GM06990 (cell line): ENCODE measurements at regions not wholly inside any gene's neighbourhood (a gene's known extent, or its start where the extent isn't known, plus 50 kb on each side); places are given as distances from the start of the nearest gene placed in this dataset.

Experiments
- DNase-seq: peaks from one replicate; pipeline ENCODE4 v3.0.0-alpha.2; 2011; ENCODE audit not compliant: insufficient read length; ENCODE audit errors: extremely low read depth
- H3K27me3 ChIP-seq: replicated peaks from 2 replicates; pipeline ENCODE4 v1.6.0; 2011; ENCODE audit warnings: low read length; ENCODE audit not compliant: control insufficient read depth, insufficient read depth
- H3K36me3 ChIP-seq: 2 replicates; pipeline ENCODE4 v1.5.1; 2011; ENCODE audit warnings: low read length; ENCODE audit not compliant: control insufficient read depth, insufficient read depth
- H3K4me3 ChIP-seq: replicated peaks from 2 replicates; pipeline ENCODE4 v1.5.1; 2011; ENCODE audit warnings: low read depth, mild to moderate bottlenecking, control low read depth, low read length
- TF ChIP-seq, protein P1 (sequence below): IDR thresholded peaks from 2 replicates; pipeline ENCODE4 v1.5.1; 2011; ENCODE audit warnings: low read length, control low read depth, mild to moderate bottlenecking, inconsistent platforms; ENCODE audit not compliant: insufficient read depth, poor library complexity, severe bottlenecking

DNA sequence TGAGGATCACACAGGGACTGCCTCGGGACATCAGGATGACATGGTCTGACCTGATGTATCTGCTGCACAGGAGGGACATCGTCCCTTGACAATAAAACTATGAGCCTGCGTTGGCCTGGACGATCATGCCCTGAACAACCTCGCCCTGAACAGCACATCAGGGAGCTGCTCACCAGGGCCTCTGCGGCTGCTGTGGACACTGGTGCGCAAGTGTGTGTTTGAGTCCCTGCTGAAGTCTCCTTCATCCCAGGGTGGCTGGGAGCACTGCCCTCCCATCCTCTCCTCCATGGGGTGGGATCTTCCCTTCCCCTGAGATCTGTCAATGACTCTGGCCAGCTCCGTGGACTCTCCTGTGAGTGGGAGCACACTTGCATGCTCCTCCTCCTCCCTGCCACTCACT is 257.8 kb downstream of the RBFOX3 start:
- no peak overlapping the region for H3K4me3 ChIP-seq
- no peaks in the 10 kb centered on the region for H3K36me3 ChIP-seq
- DNase-seq, result no peak
- TF ChIP-seq, protein P1, sequence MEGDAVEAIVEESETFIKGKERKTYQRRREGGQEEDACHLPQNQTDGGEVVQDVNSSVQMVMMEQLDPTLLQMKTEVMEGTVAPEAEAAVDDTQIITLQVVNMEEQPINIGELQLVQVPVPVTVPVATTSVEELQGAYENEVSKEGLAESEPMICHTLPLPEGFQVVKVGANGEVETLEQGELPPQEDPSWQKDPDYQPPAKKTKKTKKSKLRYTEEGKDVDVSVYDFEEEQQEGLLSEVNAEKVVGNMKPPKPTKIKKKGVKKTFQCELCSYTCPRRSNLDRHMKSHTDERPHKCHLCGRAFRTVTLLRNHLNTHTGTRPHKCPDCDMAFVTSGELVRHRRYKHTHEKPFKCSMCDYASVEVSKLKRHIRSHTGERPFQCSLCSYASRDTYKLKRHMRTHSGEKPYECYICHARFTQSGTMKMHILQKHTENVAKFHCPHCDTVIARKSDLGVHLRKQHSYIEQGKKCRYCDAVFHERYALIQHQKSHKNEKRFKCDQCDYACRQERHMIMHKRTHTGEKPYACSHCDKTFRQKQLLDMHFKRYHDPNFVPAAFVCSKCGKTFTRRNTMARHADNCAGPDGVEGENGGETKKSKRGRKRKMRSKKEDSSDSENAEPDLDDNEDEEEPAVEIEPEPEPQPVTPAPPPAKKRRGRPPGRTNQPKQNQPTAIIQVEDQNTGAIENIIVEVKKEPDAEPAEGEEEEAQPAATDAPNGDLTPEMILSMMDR, result no peak
- H3K27me3 ChIP-seq, result 0 out of 2 replicates have a peak, but pooled peaks cover 2% of the 10 kb centered on the region

DNA sequence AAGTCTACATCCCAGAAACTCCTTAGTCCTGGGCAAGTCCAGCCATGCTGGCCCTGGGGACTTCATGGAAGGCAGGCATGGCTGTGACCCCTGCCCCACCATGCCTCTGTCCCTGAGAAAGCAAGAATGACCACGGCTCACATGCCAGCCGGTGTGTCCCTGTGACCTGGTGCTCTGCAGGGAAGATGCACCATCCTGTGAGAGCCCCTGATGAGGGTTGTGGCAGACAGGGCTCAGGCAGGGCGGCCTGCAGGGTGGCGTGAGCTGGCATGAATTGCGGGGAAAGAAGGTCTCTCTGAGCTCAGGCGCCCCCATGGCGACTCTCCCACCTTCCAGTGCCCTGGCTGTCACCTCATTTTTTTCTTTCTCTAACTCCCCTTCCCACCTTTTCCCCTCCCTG is 260.3 kb downstream of the RBFOX3 start:
- TF ChIP-seq, protein P1, result no peak
- Histone ChIP-seq H3K36me3 (no peaks in the 10 kb centered on the region), H3K4me3 (no peak overlapping the region), H3K27me3 (0 out of 2 replicates have a peak, but pooled peaks cover 2% of the 10 kb centered on the region)
- no peak for DNase-seq

DNA sequence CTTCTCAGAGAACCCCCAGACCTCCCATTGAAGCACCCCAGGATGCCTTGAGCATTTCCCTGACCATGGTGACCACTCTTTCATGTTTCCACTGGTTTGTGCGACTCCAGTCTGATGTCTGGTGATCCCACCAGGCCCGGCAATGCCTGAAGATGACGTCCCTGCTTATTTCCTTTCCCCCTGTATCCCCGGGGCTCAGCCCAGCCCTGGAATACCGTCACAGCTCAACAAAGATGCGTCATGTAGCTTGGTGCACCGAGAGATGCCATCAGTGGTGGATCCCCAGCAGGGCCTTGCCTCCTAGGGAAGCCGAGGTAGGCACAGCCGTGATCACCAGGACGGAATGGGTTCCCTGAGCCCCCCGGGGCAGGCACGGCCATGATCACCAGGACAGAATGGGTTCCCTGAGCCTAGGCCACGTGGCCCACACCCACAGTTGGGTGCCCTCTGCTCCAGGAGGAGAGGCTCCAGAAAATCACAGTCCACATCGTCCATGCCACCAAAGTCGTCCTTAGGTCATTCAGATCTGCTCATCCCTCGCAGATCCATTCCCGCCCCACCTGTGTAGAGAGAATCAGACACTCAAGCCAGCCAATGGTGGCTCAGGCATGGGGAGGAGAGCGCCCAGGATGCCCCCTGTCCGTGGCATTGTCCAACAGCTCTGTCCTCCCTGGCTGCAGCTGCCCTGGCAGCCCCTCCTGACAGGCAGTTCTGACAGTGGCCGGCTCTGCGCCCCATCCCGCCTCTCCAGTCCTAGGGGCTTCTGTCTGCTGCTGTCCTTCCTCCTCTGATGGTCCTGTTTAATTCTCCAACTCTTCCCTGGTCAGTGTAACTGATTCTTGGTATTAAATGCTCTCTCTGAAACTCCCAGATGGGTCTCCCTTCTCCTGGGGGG is 261.1 kb downstream of the RBFOX3 start:
- TF ChIP-seq, protein P1, result no peak
- 0 out of 2 replicates have a peak, but pooled peaks cover 2% of the 10 kb centered on the region for H3K27me3 ChIP-seq
- DNase-seq, result no peak
- no peaks in the 10 kb centered on the region for H3K36me3 ChIP-seq
- no peak overlapping the region for H3K4me3 ChIP-seq

GRCh38 chr17:79342376-79342775 is 267.8 kb downstream of the ENGASE start:
- H3K36me3 ChIP-seq, result no peaks in the 10 kb centered on the region
- TF ChIP-seq, protein P1, result no peak
- no peak for DNase-seq
- H3K4me3 ChIP-seq, result no peak overlapping the region
- H3K27me3 ChIP-seq, result no peaks in the 10 kb centered on the region

GRCh38 chr17:79341816-79342215 is 267.2 kb downstream of the ENGASE start:
- Histone ChIP-seq H3K36me3 (no peaks in the 10 kb centered on the region), H3K4me3 (no peak overlapping the region), H3K27me3 (no peaks in the 10 kb centered on the region)
- TF ChIP-seq, protein P1, result no peak
- DNase-seq, result no peak
